ENCODE measurements at regions not wholly inside any gene's neighbourhood (a gene's known extent, or its start where the extent isn't known, plus 50 kb on each side); places are given as distances from the start of the nearest gene placed in this dataset.

- no peak for TF ChIP-seq HDAC6 (IDR thresholded peaks at IDR 0.05; ENCODE audit: low read depth, low read length)
- no peak for TF ChIP-seq RFX5 (IDR thresholded peaks at IDR 0.05; ENCODE audit: borderline replicate concordance, low read depth, low read length)
- no peak for TF ChIP-seq YY1 (IDR thresholded peaks at IDR 0.05; ENCODE audit: low read depth, low read length)
These were observed 99.9 kb upstream of the ZNF516 start (continued) for GRCh38 chr18:76594966-76595365.

All from H1 (cell line).